Adrenal gland (tissue), 5 donors: ENCODE measurements at regions not wholly inside any gene's neighbourhood (a gene's known extent, or its start where the extent isn't known, plus 50 kb on each side); places are given as distances from the start of the nearest gene placed in this dataset.

Experiments
- POLR2A ChIP-seq, 2 donors: fragments of 450-650 bp; IDR thresholded peaks; one replicate each; pipeline ENCODE4 v1.6.1; 2017; ENCODE audit warnings: antibody characterized with exemption in 2 of 2, mild to moderate bottlenecking in 2 of 2, moderate library complexity in 1 of 2
- TF ChIP-seq, protein P1 (sequence below), 6 experiments: fragments of 450-650 bp in 4 of 6; fragments of 200-600 bp in 2 of 6; sonication (generic) in 1 of 6; IDR thresholded peaks; 1 replicate in 5 of 6; 2 replicates in 1 of 6; pipeline versions ENCODE4 v1.5.1 to v1.8.0; 2016 to 2021; ENCODE audit warnings: antibody characterized with exemption in 6 of 6, mild to moderate bottlenecking in 2 of 6, moderate library complexity in 1 of 6
- donor health status: DM: no; HTN: no; CAD: no.

DNA sequence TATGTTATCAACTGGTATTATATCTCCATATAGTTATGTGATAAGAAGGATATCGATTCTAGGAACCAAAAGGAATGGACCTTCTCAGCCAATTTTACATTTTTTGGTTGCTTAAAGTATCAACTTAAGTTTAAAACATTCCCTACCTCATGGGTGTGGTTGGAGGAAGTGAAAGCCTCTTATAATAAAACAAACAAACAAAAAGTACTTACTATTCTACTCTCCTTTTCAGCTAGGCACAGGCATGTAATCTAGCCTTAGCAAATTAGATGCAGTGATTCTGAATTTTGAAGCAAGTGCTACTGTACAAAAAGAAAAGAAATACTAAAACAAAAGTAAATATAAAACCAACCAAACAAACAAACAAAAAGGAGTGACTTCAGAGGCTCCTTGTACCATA is 485.4 kb downstream of the C4orf33 start:
- TF ChIP-seq, protein P1, sequence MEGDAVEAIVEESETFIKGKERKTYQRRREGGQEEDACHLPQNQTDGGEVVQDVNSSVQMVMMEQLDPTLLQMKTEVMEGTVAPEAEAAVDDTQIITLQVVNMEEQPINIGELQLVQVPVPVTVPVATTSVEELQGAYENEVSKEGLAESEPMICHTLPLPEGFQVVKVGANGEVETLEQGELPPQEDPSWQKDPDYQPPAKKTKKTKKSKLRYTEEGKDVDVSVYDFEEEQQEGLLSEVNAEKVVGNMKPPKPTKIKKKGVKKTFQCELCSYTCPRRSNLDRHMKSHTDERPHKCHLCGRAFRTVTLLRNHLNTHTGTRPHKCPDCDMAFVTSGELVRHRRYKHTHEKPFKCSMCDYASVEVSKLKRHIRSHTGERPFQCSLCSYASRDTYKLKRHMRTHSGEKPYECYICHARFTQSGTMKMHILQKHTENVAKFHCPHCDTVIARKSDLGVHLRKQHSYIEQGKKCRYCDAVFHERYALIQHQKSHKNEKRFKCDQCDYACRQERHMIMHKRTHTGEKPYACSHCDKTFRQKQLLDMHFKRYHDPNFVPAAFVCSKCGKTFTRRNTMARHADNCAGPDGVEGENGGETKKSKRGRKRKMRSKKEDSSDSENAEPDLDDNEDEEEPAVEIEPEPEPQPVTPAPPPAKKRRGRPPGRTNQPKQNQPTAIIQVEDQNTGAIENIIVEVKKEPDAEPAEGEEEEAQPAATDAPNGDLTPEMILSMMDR (IDR thresholded peaks at IDR 0.05), result no peak
- no peak for TF ChIP-seq POLR2A (IDR thresholded peaks at IDR 0.05)
